ENCODE measurements at regions not wholly inside any gene's neighbourhood (a gene's known extent, or its start where the extent isn't known, plus 50 kb on each side); places are given as distances from the start of the nearest gene placed in this dataset.

DNA sequence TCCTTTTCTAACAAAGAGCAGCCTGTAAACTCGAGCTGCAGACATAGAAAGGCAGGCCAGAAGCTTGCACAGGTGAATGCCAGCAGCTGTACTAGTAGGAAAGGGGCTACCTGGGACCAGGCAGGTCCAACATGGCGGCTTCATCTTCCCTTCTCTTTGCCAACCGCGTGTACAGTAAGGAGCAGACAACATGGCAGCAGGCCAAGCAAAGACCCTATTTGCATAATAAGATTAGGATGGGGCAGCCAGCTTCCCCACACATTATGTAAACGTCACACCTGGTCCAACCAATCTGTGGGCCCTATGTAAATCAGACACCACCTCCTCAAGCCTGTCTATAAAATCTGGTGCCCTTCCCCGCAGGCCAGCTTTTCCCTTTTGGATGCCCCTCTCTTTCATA, 1186.5 kb upstream of the AUTS2 start:
- TF ChIP-seq EZH2 (optimal IDR thresholded peaks at IDR 0.05; ENCODE audit: low read depth, low read length) (no peak), EZH2phosphoT487 (IDR thresholded peaks at IDR 0.05; ENCODE audit: low read length) (no peak)
- Histone ChIP-seq H3K9ac (ENCODE audit: low read length) (no peak overlapping the region), H3K4me1 (ENCODE audit: low read length) (no peaks in the 10 kb centered on the region), H3K4me2 (ENCODE audit: low read depth, low read length) (no peak overlapping the region), H3K4me3 (ENCODE audit: low read length) (no peak overlapping the region), H3K9me2 (replicated peaks; ENCODE audit: insufficient read depth, low read length) (no peaks in the 10 kb centered on the region), H3K9me3 (replicated peaks; ENCODE audit: insufficient read depth, low read length) (no peaks in the 10 kb centered on the region), H2AFZ (ENCODE audit: low read length) (no peak overlapping the region), H3K79me2 (ENCODE audit: low read length) (no peaks in the 10 kb centered on the region), H3K27me3 (replicated peaks; ENCODE audit: insufficient read depth, low read length) (no peaks in the 10 kb centered on the region), H4K20me1 (ENCODE audit: insufficient read depth, low read length) (no peaks in the 10 kb centered on the region), H3K27ac (ENCODE audit: low read length) (no peak overlapping the region), H3F3A (ENCODE audit: insufficient read depth, low read length) (no peaks in the 10 kb centered on the region), H3K36me3 (replicated peaks; ENCODE audit: insufficient read depth, low read length) (no peaks in the 10 kb centered on the region)
- DNase-seq = no peak

DNA sequence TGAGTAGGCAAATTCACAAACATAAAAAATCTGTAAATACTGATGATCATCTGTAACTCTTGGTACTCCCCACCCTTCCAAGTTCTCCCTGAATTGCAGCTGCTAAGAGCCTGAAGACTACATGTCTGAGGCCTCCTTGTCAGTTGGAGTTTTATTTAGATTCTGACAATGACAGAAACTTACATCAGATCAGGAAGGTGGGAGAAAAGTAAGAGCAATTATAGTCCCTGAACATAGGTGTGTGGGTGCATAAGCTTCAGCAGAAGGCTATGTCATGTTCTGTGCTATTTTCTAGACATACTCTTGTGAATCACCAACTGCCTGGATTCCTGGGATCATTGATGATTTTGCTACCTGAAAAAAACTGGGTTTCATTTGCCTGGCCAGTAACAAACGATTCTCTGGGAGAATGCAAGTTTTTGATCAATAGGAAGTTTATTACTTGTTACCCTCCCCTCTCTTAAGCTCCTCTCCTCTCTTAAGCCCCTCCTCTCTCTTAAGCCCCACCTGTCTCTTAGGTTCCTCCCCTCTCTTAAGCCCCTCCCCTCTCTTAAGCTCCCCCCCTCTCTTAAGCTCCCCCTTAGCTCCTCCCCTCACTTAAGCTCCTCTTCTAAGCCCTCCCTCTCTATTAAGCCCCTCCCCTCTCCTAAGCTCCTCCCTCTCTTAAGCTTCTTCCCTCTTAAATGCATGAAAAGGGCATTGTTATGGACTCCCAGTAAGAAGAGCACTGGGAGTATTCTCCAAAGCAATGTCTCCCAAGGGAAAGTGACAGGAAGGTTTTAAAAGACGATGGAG, 1183.4 kb upstream of the AUTS2 start:
- no peak overlapping the region for H2AFZ ChIP-seq (ENCODE audit: low read length)
- DNase-seq = no peak
- TF ChIP-seq, protein P1, sequence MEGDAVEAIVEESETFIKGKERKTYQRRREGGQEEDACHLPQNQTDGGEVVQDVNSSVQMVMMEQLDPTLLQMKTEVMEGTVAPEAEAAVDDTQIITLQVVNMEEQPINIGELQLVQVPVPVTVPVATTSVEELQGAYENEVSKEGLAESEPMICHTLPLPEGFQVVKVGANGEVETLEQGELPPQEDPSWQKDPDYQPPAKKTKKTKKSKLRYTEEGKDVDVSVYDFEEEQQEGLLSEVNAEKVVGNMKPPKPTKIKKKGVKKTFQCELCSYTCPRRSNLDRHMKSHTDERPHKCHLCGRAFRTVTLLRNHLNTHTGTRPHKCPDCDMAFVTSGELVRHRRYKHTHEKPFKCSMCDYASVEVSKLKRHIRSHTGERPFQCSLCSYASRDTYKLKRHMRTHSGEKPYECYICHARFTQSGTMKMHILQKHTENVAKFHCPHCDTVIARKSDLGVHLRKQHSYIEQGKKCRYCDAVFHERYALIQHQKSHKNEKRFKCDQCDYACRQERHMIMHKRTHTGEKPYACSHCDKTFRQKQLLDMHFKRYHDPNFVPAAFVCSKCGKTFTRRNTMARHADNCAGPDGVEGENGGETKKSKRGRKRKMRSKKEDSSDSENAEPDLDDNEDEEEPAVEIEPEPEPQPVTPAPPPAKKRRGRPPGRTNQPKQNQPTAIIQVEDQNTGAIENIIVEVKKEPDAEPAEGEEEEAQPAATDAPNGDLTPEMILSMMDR (IDR thresholded peaks at IDR 0.05; ENCODE audit: low read length) = no peak
- no peak for TF ChIP-seq EZH2 (optimal IDR thresholded peaks at IDR 0.05; ENCODE audit: low read depth, low read length)
- TF ChIP-seq EZH2phosphoT487 (IDR thresholded peaks at IDR 0.05; ENCODE audit: low read length) = no peak
- H3K4me1 ChIP-seq (ENCODE audit: low read length) = no peaks in the 10 kb centered on the region
- H3K9ac ChIP-seq (ENCODE audit: low read length) = no peak overlapping the region
- no peaks in the 10 kb centered on the region for H3K79me2 ChIP-seq (ENCODE audit: low read length)
- no peaks in the 10 kb centered on the region for H3K9me3 ChIP-seq (replicated peaks; ENCODE audit: insufficient read depth, low read length)
- no peaks in the 10 kb centered on the region for H4K20me1 ChIP-seq (ENCODE audit: insufficient read depth, low read length)
- H3K4me2 ChIP-seq (ENCODE audit: low read depth, low read length) = no peak overlapping the region
- no peaks in the 10 kb centered on the region for H3F3A ChIP-seq (ENCODE audit: insufficient read depth, low read length)
- no peaks in the 10 kb centered on the region for H3K27me3 ChIP-seq (replicated peaks; ENCODE audit: insufficient read depth, low read length)
- no peaks in the 10 kb centered on the region for H3K9me2 ChIP-seq (replicated peaks; ENCODE audit: insufficient read depth, low read length)
- no peak overlapping the region for H3K27ac ChIP-seq (ENCODE audit: low read length)
- H3K36me3 ChIP-seq (replicated peaks; ENCODE audit: insufficient read depth, low read length) = no peaks in the 10 kb centered on the region
- H3K4me3 ChIP-seq (ENCODE audit: low read length) = no peak overlapping the region

DNA sequence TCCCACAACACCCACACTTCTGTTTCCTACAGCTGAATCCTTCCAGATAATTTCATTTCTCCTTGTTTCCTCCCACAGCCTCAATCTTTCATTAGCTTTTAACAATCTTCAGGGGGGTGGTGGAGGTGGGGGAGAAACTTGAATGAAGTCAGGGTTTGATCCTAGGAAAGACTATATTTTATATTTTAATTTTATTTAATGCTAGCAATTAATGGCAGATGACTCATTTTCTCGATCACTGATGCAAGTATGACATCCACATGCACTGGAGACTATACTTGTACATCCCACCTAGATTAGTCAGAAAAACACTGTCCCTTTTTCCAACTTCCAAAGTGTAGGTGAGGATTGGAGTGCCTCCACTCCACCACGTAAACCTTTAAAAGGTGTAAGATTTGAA, 1181.3 kb upstream of the AUTS2 start:
- Histone ChIP-seq H3K9me2 (replicated peaks; ENCODE audit: insufficient read depth, low read length) (no peaks in the 10 kb centered on the region), H3K9ac (ENCODE audit: low read length) (no peak overlapping the region)
- TF ChIP-seq, protein P1 (IDR thresholded peaks at IDR 0.05; ENCODE audit: low read length) = no peak
- TF ChIP-seq EZH2 (optimal IDR thresholded peaks at IDR 0.05; ENCODE audit: low read depth, low read length) (no peak), EZH2phosphoT487 (IDR thresholded peaks at IDR 0.05; ENCODE audit: low read length) (no peak)

DNA sequence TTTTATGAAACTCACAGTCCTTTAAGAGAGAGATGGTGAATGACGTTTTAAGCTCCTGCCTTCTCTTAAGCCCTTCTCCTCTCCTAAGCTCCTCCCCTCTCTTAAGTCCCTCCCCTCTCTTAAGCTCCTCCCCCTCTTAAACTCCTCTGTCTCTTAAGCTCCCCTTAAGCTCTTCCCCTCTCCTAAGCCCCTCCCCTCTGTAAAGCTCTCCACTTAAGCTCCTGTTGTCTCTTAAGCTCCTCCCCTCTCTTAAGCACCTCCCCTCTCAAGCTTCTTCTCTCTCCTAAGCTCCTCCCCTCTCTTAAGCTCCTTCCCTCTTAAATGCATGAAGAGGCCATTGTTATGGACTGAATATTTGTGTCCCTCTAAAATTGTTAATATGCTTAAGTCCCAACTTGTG, 1180.6 kb upstream of the AUTS2 start:
- no peak overlapping the region for H2AFZ ChIP-seq (ENCODE audit: low read length)
- no peak overlapping the region for H3K4me2 ChIP-seq (ENCODE audit: low read depth, low read length)
- no peak for DNase-seq
- no peaks in the 10 kb centered on the region for H3F3A ChIP-seq (ENCODE audit: insufficient read depth, low read length)
- no peaks in the 10 kb centered on the region for H3K79me2 ChIP-seq (ENCODE audit: low read length)
- H3K9ac ChIP-seq (ENCODE audit: low read length) = no peak overlapping the region
- H3K36me3 ChIP-seq (replicated peaks; ENCODE audit: insufficient read depth, low read length) = no peaks in the 10 kb centered on the region
- H3K9me3 ChIP-seq (replicated peaks; ENCODE audit: insufficient read depth, low read length) = no peaks in the 10 kb centered on the region
- TF ChIP-seq, protein P1 (IDR thresholded peaks at IDR 0.05; ENCODE audit: low read length) = no peak
- no peak for TF ChIP-seq EZH2 (optimal IDR thresholded peaks at IDR 0.05; ENCODE audit: low read depth, low read length)
- TF ChIP-seq EZH2phosphoT487 (IDR thresholded peaks at IDR 0.05; ENCODE audit: low read length) = no peak
- H3K4me1 ChIP-seq (ENCODE audit: low read length) = no peaks in the 10 kb centered on the region
- no peak overlapping the region for H3K27ac ChIP-seq (ENCODE audit: low read length)
- H3K4me3 ChIP-seq (ENCODE audit: low read length) = no peak overlapping the region
- no peaks in the 10 kb centered on the region for H4K20me1 ChIP-seq (ENCODE audit: insufficient read depth, low read length)
- no peaks in the 10 kb centered on the region for H3K9me2 ChIP-seq (replicated peaks; ENCODE audit: insufficient read depth, low read length)
- no peaks in the 10 kb centered on the region for H3K27me3 ChIP-seq (replicated peaks; ENCODE audit: insufficient read depth, low read length)

More for the DNA sequence above, 1181.3 kb upstream of the AUTS2 start:
- H3F3A ChIP-seq (ENCODE audit: insufficient read depth, low read length) = no peaks in the 10 kb centered on the region
- H3K4me1 ChIP-seq (ENCODE audit: low read length) = no peaks in the 10 kb centered on the region
- H2AFZ ChIP-seq (ENCODE audit: low read length) = no peak overlapping the region
- no peaks in the 10 kb centered on the region for H3K9me3 ChIP-seq (replicated peaks; ENCODE audit: insufficient read depth, low read length)
- H3K36me3 ChIP-seq (replicated peaks; ENCODE audit: insufficient read depth, low read length) = no peaks in the 10 kb centered on the region
- no peak overlapping the region for H3K27ac ChIP-seq (ENCODE audit: low read length)
- H3K4me3 ChIP-seq (ENCODE audit: low read length) = no peak overlapping the region
- no peak overlapping the region for H3K4me2 ChIP-seq (ENCODE audit: low read depth, low read length)
- no peaks in the 10 kb centered on the region for H4K20me1 ChIP-seq (ENCODE audit: insufficient read depth, low read length)
- DNase-seq = no peak
- H3K79me2 ChIP-seq (ENCODE audit: low read length) = no peaks in the 10 kb centered on the region
- H3K27me3 ChIP-seq (replicated peaks; ENCODE audit: insufficient read depth, low read length) = no peaks in the 10 kb centered on the region
